Upper lobe of left lung (tissue), 6 donors: ENCODE measurements at regions not wholly inside any gene's neighbourhood (a gene's known extent, or its start where the extent isn't known, plus 50 kb on each side); places are given as distances from the start of the nearest gene placed in this dataset.
A peak's percentile ranks its signal among the peaks of the same experiment; 100 is the strongest.

Experiments
- ATAC-seq, 2 donors: fragments of 200-7000 bp; cut with Tn5 transposase; one replicate each; pipeline ENCODE4 v1.9.1; 2022; ENCODE audit warnings: mild to moderate bottlenecking in 2 of 2, moderate library complexity in 2 of 2; ENCODE audit not compliant: low FRiP score in 2 of 2
- DNase-seq, 2 donors: peaks; one replicate each; pipeline ENCODE4 v3.0.0-alpha.2; 2019 to 2020
- H3K27ac ChIP-seq, 4 donors: fragments of 200-600 bp; sonication (generic); one replicate each; pipeline ENCODE4 v1.5.1; 2016 to 2019
- H3K27me3 ChIP-seq, 4 donors: fragments of 200-600 bp; sonication (generic); one replicate each; pipeline ENCODE4 v1.5.1; 2017 to 2019
- H3K36me3 ChIP-seq, 4 donors: fragments of 200-600 bp; sonication (generic); one replicate each; pipeline ENCODE4 v1.5.1; 2016 to 2019
- H3K4me1 ChIP-seq, 4 donors: fragments of 200-600 bp; sonication (generic); one replicate each; pipeline ENCODE4 v1.5.1; 2018 to 2019
- H3K4me3 ChIP-seq, 4 donors: fragments of 200-600 bp; sonication (generic); one replicate each; pipeline ENCODE4 v1.5.1; 2017 to 2019; ENCODE audit warnings: mild to moderate bottlenecking in 2 of 4, moderate library complexity in 1 of 4
- H3K9me3 ChIP-seq, 4 donors: fragments of 200-600 bp; sonication (generic); one replicate each; pipeline ENCODE4 v1.5.1; 2018 to 2019
- CTCF ChIP-seq, 6 experiments: fragments of 450-650 bp in 4 of 6; fragments of 200-600 bp in 2 of 6; sonication (generic) in 2 of 6; IDR thresholded peaks; one replicate each; pipeline ENCODE4 v1.5.1; 2016 to 2019; ENCODE audit warnings: antibody characterized with exemption in 6 of 6
- EP300 ChIP-seq, 4 donors: sonication (generic); formaldehyde crosslinking; IDR thresholded peaks; one replicate each; pipeline ENCODE4 v1.5.1; 2017; ENCODE audit warnings: antibody characterized with exemption in 4 of 4, control low read depth in 2 of 4
- POLR2A ChIP-seq, 4 donors: fragments of 450-650 bp; IDR thresholded peaks; one replicate each; pipeline ENCODE4 v1.5.1; 2016 to 2017; ENCODE audit warnings: antibody characterized with exemption in 4 of 4, mild to moderate bottlenecking in 2 of 4
- POLR2AphosphoS5 ChIP-seq, 2 donors: sonication (generic); formaldehyde crosslinking; IDR thresholded peaks; one replicate each; pipeline ENCODE4 v1.5.1; 2017; ENCODE audit warnings: antibody characterized with exemption in 2 of 2
- WGBS, 2 donors: methylation state at CpG; one replicate each; pipeline ENCODE4 v1.1.5; 2017 to 2018; 5-methylcytosine and 5-hydroxymethylcytosine counted together
- donor health status: DM: no; HTN: no; CAD: no; lungs with moderate emphysema.
- donor health status: DM: no; HTN: yes; CAD: no; lungs with severe emphysema.

- TF ChIP-seq CTCF (IDR thresholded peaks at IDR 0.05) (no peak), EP300 (IDR thresholded peaks at IDR 0.05) (no peak), POLR2AphosphoS5 (IDR thresholded peaks at IDR 0.05) (no peak), POLR2A (IDR thresholded peaks at IDR 0.05) (no peak)
- no peaks in the 10 kb centered on the region for H3K27me3 ChIP-seq
- DNase-seq (no peak), ATAC-seq (no peak)
- no peak overlapping the region for H3K4me3 ChIP-seq
- no peaks in the 10 kb centered on the region for H3K36me3 ChIP-seq
- no peak overlapping the region for H3K27ac ChIP-seq
- no peaks in the 10 kb centered on the region for H3K4me1 ChIP-seq
- no peaks in the 10 kb centered on the region for H3K9me3 ChIP-seq
- 75 to 81% methylated on average over 6 of the region's 6 CpGs for WGBS, 2 donors
Measured at GRCh38 chr6:80440496-80441115, 334.1 kb downstream of the BCKDHB start.

- no peak for TF ChIP-seq CTCF (IDR thresholded peaks at IDR 0.05)
- no peak for TF ChIP-seq POLR2AphosphoS5 (IDR thresholded peaks at IDR 0.05)
- no peak for TF ChIP-seq EP300 (IDR thresholded peaks at IDR 0.05)
- no peak for TF ChIP-seq POLR2A (IDR thresholded peaks at IDR 0.05)
Measured at GRCh38 chr6:80439721-80440470, 333.4 kb downstream of the BCKDHB start.

DNA sequence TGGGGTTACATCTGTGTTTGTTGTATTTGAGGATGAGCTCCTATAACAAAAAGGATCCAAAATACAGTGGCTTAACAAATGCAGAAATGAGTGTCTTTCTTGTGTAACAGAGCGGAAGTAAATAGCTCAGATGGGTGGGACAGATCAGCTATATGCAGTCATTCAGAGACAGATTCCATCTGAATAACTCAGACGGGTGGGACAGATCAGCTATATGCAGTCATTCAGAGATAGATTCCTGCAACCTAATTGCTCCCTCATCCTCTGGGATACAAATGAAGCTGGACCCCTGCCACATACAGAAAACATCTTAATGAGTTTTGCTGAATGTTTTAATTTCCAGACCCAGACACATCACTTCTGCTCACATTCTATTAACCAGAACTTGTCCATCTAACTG lies 332.3 kb downstream of the BCKDHB start:
- H3K27ac ChIP-seq = no peak overlapping the region
- H3K27me3 ChIP-seq = no peaks in the 10 kb centered on the region
- no peaks in the 10 kb centered on the region for H3K9me3 ChIP-seq
- ATAC-seq = peak in 1 of 2 donors; percentile 80
- DNase-seq = no peak
- WGBS, 2 donors = 84 to 91% methylated on average over 2 of the region's 2 CpGs
- no peaks in the 10 kb centered on the region for H3K4me1 ChIP-seq
- no peak overlapping the region for H3K4me3 ChIP-seq
- TF ChIP-seq EP300 (IDR thresholded peaks at IDR 0.05) (no peak), CTCF (IDR thresholded peaks at IDR 0.05) (no peak), POLR2A (IDR thresholded peaks at IDR 0.05) (no peak), POLR2AphosphoS5 (IDR thresholded peaks at IDR 0.05) (no peak)
- no peaks in the 10 kb centered on the region for H3K36me3 ChIP-seq

More at GRCh38 chr6:80439721-80440470, 333.4 kb downstream of the BCKDHB start:
- Histone ChIP-seq H3K27me3 (no peaks in the 10 kb centered on the region), H3K9me3 (no peaks in the 10 kb centered on the region), H3K27ac (no peak overlapping the region), H3K36me3 (no peaks in the 10 kb centered on the region), H3K4me3 (no peak overlapping the region), H3K4me1 (no peaks in the 10 kb centered on the region)
- DNase-seq (no peak), ATAC-seq (no peak)

GRCh38 chr6:80437801-80438200 lies 331.3 kb downstream of the BCKDHB start:
- no peak for TF ChIP-seq POLR2A (IDR thresholded peaks at IDR 0.05)
- TF ChIP-seq POLR2AphosphoS5 (IDR thresholded peaks at IDR 0.05) = no peak
- DNase-seq = no peak
- H3K4me1 ChIP-seq = no peaks in the 10 kb centered on the region
- no peaks in the 10 kb centered on the region for H3K36me3 ChIP-seq
- no peaks in the 10 kb centered on the region for H3K9me3 ChIP-seq
- H3K27ac ChIP-seq = no peak overlapping the region
- WGBS, 2 donors = 87 to 88% methylated on average over 5 of the region's 5 CpGs
- H3K4me3 ChIP-seq = no peak overlapping the region
- ATAC-seq = peak in 1 of 2 donors; percentile 38
- H3K27me3 ChIP-seq = no peaks in the 10 kb centered on the region

DNA sequence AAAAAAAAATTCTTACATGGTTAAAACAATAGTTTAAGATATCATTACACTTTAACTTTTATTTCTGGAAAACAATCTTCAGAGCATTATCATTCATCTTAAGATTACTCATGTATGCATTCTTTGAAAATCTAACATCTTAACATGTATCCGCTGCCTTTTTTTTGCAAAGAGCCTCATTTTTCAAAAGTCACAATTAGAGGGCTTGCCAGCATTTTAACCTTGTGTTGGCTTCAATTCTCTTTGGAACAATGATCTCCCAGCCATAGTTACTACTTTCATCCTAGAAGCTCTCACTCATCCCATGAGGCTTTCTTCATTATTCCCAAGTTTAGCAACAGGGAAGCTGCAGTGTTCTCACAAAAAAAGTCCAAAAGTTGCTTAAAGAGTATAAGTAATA lies 330.8 kb downstream of the BCKDHB start:
- Histone ChIP-seq H3K4me1 (no peaks in the 10 kb centered on the region), H3K36me3 (no peaks in the 10 kb centered on the region), H3K27ac (no peak overlapping the region), H3K27me3 (no peaks in the 10 kb centered on the region), H3K9me3 (no peaks in the 10 kb centered on the region), H3K4me3 (no peak overlapping the region)
- DNase-seq (no peak), ATAC-seq (no peak)
- WGBS, 2 donors = 88 to 94% methylated on average over 1 of the region's 1 CpG
- TF ChIP-seq CTCF (IDR thresholded peaks at IDR 0.05) (no peak), POLR2A (IDR thresholded peaks at IDR 0.05) (no peak), EP300 (IDR thresholded peaks at IDR 0.05) (no peak), POLR2AphosphoS5 (IDR thresholded peaks at IDR 0.05) (no peak)
